ENCODE measurements at regions not wholly inside any gene's neighbourhood (a gene's known extent, or its start where the extent isn't known, plus 50 kb on each side); places are given as distances from the start of the nearest gene placed in this dataset.

GRCh38 chr20:60895363-60896079 lies 356.5 kb upstream of the CDH4 start:
- peaks cover 0 to 2% (median 0%) of the 10 kb centered on the region in 5 donors for H3K4me1 ChIP-seq (ENCODE audit: control insufficient read depth in 5 of 5, insufficient read depth in 5 of 5, low read length in 5 of 5)
- DNase-seq (no peak), ATAC-seq (ENCODE audit: insufficient read depth, low FRiP score) (no peak)
- no peak overlapping the region for H3K27ac ChIP-seq (ENCODE audit: low read depth in 1 of 2, low read length in 1 of 2)
- 81 to 96% methylated on average over 5 of the region's 5 CpGs for WGBS, 2 donors
- peaks cover 0 to 3% (median 0%) of the 10 kb centered on the region in 3 donors for H3K27me3 ChIP-seq (ENCODE audit: control insufficient read depth in 3 of 3, insufficient read depth in 3 of 3, low read length in 2 of 3)
- no peak for TF ChIP-seq CTCF (IDR thresholded peaks at IDR 0.05; ENCODE audit: control extremely low read depth, extremely low read depth)
- peaks cover 0 to 3% (median 0%) of the 10 kb centered on the region in 4 donors for H3K9me3 ChIP-seq (ENCODE audit: control insufficient read depth in 4 of 4, insufficient read depth in 3 of 4, low read length in 3 of 4)
- no peak overlapping the region for H3K9ac ChIP-seq (ENCODE audit: insufficient read depth in 1 of 2, low read length in 2 of 2)
- H3K4me3 ChIP-seq: no peak overlapping the region
- no peaks in the 10 kb centered on the region for H3K36me3 ChIP-seq (ENCODE audit: control insufficient read depth in 4 of 4, insufficient read depth in 4 of 4, low read length in 4 of 4)

- Histone ChIP-seq H3K36me3 (ENCODE audit: control insufficient read depth in 4 of 4, insufficient read depth in 4 of 4, low read length in 4 of 4) (no peaks in the 10 kb centered on the region), H3K4me1 (ENCODE audit: control insufficient read depth in 5 of 5, insufficient read depth in 5 of 5, low read length in 5 of 5) (peaks cover 0 to 2% (median 0%) of the 10 kb centered on the region in 5 donors), H3K9ac (ENCODE audit: insufficient read depth in 1 of 2, low read length in 2 of 2) (no peak overlapping the region), H3K9me3 (ENCODE audit: control insufficient read depth in 4 of 4, insufficient read depth in 3 of 4, low read length in 3 of 4) (peaks cover 0 to 13% (median 4%) of the 10 kb centered on the region in 4 donors), H3K27me3 (ENCODE audit: control insufficient read depth in 3 of 3, insufficient read depth in 3 of 3, low read length in 2 of 3) (peaks cover 0 to 3% (median 0%) of the 10 kb centered on the region in 3 donors), H3K27ac (ENCODE audit: low read depth in 1 of 2, low read length in 1 of 2) (no peak overlapping the region), H3K4me3 (no peak overlapping the region)
- no peak for DNase-seq
- no peak for ATAC-seq (ENCODE audit: insufficient read depth, low FRiP score)
- WGBS, 2 donors: 33 to 43% methylated on average over 2 of the region's 2 CpGs
- TF ChIP-seq CTCF (IDR thresholded peaks at IDR 0.05; ENCODE audit: control extremely low read depth, extremely low read depth): no peak
Measured at GRCh38 chr20:60897976-60898375, 354.1 kb upstream of the CDH4 start.

DNA sequence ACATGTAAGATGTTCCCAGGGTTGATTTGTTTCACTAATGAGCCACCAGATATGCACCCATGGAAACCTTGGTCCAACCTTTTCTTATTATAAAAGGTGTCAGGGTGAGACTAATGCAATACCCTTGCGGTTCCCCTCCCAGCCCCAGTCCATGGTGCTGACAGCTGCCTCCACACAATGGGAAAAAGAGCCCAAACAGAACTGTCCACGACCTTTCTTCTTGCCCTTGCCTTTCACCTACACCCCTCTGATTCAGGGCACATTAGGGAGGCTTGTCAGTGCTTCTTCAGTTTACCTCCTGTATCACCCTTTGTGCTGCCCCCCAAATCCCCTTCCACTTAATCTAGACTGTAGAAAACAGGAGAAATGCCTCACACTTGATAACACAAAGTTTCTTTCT lies 352.7 kb upstream of the CDH4 start:
- Histone ChIP-seq H3K36me3 (ENCODE audit: control insufficient read depth in 4 of 4, insufficient read depth in 4 of 4, low read length in 4 of 4) (no peaks in the 10 kb centered on the region), H3K9me3 (ENCODE audit: control insufficient read depth in 4 of 4, insufficient read depth in 3 of 4, low read length in 3 of 4) (peaks cover 0 to 15% (median 4%) of the 10 kb centered on the region in 4 donors), H3K9ac (ENCODE audit: insufficient read depth in 1 of 2, low read length in 2 of 2) (no peak overlapping the region), H3K27ac (ENCODE audit: low read depth in 1 of 2, low read length in 1 of 2) (no peak overlapping the region), H3K4me1 (ENCODE audit: control insufficient read depth in 5 of 5, insufficient read depth in 5 of 5, low read length in 5 of 5) (peaks cover 0 to 2% (median 0%) of the 10 kb centered on the region in 5 donors), H3K27me3 (ENCODE audit: control insufficient read depth in 3 of 3, insufficient read depth in 3 of 3, low read length in 2 of 3) (peaks cover 0 to 3% (median 0%) of the 10 kb centered on the region in 3 donors), H3K4me3 (no peak overlapping the region)
- no peak for TF ChIP-seq CTCF (IDR thresholded peaks at IDR 0.05; ENCODE audit: control extremely low read depth, extremely low read depth)
- DNase-seq (no peak), ATAC-seq (ENCODE audit: insufficient read depth, low FRiP score) (no peak)
- 47 to 58% methylated on average over 2 of the region's 2 CpGs for WGBS, 2 donors

All from lung (tissue), 11 donors.